Neural cell (in vitro differentiated cells): ENCODE measurements at regions not wholly inside any gene's neighbourhood (a gene's known extent, or its start where the extent isn't known, plus 50 kb on each side); places are given as distances from the start of the nearest gene placed in this dataset.

Experiments used
- CTCF ChIP-seq: fragments of 450-650 bp; IDR thresholded peaks from 2 replicates; pipeline ENCODE4 v1.5.1; 2014; ENCODE audit warnings: antibody characterized with exemption, mild to moderate bottlenecking, moderate library complexity; ENCODE audit not compliant: poor library complexity, severe bottlenecking
- EP300 ChIP-seq: fragments of 450-650 bp; conservative IDR thresholded peaks from 2 replicates; pipeline ENCODE4 v1.6.1; 2014; ENCODE audit warnings: antibody characterized with exemption, mild to moderate bottlenecking, moderate library complexity; ENCODE audit not compliant: poor library complexity, severe bottlenecking
- EZH2 ChIP-seq: fragments of 200-600, 300-800 bp; shearing (Covaris generic), sonication (generic); IDR thresholded peaks from 2 replicates; pipeline ENCODE4 v1.6.1; 2014; ENCODE audit warnings: antibody characterized with exemption, low read length, borderline replicate concordance, mild to moderate bottlenecking; ENCODE audit not compliant: insufficient read depth, poor library complexity, severe bottlenecking
- MXI1 ChIP-seq: fragments of 450-650 bp; conservative IDR thresholded peaks from 2 replicates; pipeline ENCODE4 v1.6.1; 2014; ENCODE audit warnings: antibody characterized with exemption, mild to moderate bottlenecking; ENCODE audit not compliant: poor library complexity, severe bottlenecking
- POLR2AphosphoS5 ChIP-seq: IDR thresholded peaks from 2 replicates; pipeline ENCODE4 v1.6.1; 2012
- RAD21 ChIP-seq: fragments of 450-650 bp; conservative IDR thresholded peaks from 2 replicates; pipeline ENCODE4 v1.6.1; 2014; ENCODE audit warnings: antibody characterized with exemption, mild to moderate bottlenecking, moderate library complexity
- REST ChIP-seq: IDR thresholded peaks from 2 replicates; pipeline ENCODE4 v1.6.1; 2012; ENCODE audit warnings: borderline replicate concordance
- SMC3 ChIP-seq: fragments of 450-650 bp; conservative IDR thresholded peaks from 2 replicates; pipeline ENCODE4 v1.6.1; 2014; ENCODE audit warnings: antibody characterized with exemption, mild to moderate bottlenecking, moderate library complexity; ENCODE audit not compliant: poor library complexity
- TAF1 ChIP-seq: IDR thresholded peaks from 2 replicates; pipeline ENCODE4 v1.6.1; 2012; ENCODE audit warnings: low read depth

GRCh38 chr6:97459535-97459934, 176.5 kb upstream of the MMS22L start:
- TF ChIP-seq CTCF (no peak), POLR2AphosphoS5 (no peak), EP300 (no peak), REST (no peak), EZH2 (no peak), TAF1 (no peak), SMC3 (no peak), RAD21 (no peak), MXI1 (no peak)
